ENCODE measurements at regions not wholly inside any gene's neighbourhood (a gene's known extent, or its start where the extent isn't known, plus 50 kb on each side); places are given as distances from the start of the nearest gene placed in this dataset.

DNA sequence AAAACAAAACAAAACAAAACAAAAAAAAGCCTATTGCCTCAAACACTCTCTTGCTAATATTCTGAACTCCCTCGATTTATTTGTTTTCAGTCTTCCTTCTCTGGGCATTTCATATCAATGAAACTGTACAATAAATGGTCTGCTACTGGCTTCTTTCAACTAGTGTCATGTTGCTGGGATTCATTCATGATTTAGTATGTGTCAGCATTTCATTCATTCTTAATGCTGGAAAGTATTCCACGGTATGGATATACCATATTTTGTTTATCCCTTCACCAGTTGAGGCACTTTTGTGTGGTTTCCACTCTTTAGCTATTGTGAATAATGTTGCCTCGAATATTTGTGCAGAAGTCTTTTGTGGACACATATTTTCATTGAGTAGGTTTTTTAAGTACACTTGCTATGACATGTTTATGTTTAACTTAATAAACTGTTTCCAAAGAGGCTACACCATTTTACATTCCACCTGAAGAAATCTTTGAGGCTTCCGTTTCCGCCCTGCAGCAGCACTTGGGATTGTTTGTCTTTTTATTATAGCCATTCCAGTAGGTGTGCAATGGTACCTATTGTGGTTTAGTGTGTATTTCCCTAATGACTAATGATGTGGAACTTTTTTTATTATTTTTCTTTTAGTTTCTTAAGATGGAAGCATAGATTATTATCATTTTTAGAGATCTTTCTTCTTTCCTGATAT lies 543.6 kb upstream of the SOX11 start:
- H3K9me3 ChIP-seq: no peaks in the 10 kb centered on the region
- intact Hi-C loops (cut with DNase I): no loop called here

DNA sequence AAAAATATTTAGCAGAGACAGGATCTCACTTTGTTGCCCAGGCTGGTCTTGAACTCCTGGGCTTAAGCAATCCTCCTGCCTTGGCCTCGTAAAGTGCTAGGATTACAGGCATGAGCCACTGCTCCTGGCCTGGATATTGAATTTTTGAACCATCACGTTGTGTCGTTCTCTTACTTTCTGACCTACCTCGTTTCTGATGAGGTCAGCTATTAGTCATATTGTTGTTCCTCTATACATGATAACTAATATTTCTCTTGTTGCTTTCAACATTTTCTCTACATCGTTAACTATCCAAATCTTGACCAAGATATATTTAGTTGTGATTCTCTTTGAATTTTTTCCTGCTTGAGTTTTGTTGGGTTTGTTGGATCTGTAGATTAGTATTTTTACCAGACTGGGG lies 541.3 kb upstream of the SOX11 start:
- no peak for DNase-seq

More for the DNA sequence above, 543.6 kb upstream of the SOX11 start:
- DNase-seq (no peak), ATAC-seq (no peak)
- Histone ChIP-seq H3K27me3 (no peaks in the 10 kb centered on the region), H3K4me3 (no peak overlapping the region), H3K27ac (no peak overlapping the region), H3K36me3 (no peaks in the 10 kb centered on the region), H3K4me1 (no peaks in the 10 kb centered on the region)
- TF ChIP-seq, protein P1, sequence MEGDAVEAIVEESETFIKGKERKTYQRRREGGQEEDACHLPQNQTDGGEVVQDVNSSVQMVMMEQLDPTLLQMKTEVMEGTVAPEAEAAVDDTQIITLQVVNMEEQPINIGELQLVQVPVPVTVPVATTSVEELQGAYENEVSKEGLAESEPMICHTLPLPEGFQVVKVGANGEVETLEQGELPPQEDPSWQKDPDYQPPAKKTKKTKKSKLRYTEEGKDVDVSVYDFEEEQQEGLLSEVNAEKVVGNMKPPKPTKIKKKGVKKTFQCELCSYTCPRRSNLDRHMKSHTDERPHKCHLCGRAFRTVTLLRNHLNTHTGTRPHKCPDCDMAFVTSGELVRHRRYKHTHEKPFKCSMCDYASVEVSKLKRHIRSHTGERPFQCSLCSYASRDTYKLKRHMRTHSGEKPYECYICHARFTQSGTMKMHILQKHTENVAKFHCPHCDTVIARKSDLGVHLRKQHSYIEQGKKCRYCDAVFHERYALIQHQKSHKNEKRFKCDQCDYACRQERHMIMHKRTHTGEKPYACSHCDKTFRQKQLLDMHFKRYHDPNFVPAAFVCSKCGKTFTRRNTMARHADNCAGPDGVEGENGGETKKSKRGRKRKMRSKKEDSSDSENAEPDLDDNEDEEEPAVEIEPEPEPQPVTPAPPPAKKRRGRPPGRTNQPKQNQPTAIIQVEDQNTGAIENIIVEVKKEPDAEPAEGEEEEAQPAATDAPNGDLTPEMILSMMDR (IDR thresholded peaks at IDR 0.05): no peak

DNA sequence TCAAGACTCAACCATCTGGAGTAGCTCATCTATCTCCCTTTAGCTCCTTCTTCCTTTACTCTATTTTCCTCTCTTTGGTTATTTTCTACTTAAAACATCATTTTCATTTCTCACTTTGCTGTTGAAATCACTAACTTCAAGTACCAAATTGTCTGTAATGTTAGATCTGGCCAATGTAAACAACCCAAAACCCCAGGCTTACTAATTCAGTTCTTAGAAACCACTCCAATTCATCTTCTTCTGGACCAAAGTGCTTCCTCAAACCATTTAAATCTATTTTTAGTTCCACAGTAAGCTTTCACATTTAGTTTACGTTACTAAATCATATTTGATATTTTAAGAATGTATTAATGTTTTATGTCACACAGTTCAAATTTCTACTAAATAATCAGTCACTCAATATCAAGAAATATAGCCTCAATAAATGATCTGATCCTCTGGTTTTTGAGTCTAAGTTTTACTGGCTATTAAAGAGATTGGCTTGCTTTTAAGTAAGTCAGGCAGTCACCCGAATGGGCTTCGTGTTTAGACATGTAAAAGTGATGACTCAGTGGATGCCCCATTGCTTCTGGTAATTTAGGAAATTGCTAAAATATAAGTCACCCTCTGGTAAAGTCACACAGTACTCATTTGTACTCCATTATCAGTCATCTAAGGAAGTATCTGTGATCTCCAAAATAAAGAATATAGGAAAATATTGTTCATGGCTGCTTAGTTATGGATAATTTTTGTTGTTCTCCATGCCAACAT lies 527.2 kb upstream of the SOX11 start:
- intact Hi-C loops (cut with DNase I): no loop called here
- H3K36me3 ChIP-seq: no peaks in the 10 kb centered on the region
- TF ChIP-seq, protein P1 (IDR thresholded peaks at IDR 0.05): no peak
- DNase-seq: no peak
- no peak overlapping the region for H3K4me3 ChIP-seq
- no peak overlapping the region for H3K27ac ChIP-seq
- H3K9me3 ChIP-seq: no peaks in the 10 kb centered on the region
- H3K27me3 ChIP-seq: no peaks in the 10 kb centered on the region
- H3K4me1 ChIP-seq: no peaks in the 10 kb centered on the region
- ATAC-seq: no peak

More for the DNA sequence above, 541.3 kb upstream of the SOX11 start:
- H3K36me3 ChIP-seq: no peaks in the 10 kb centered on the region
- H3K4me3 ChIP-seq: no peak overlapping the region
- TF ChIP-seq, protein P1 (IDR thresholded peaks at IDR 0.05): no peak
- no peak for ATAC-seq
- no peak overlapping the region for H3K27ac ChIP-seq
- H3K27me3 ChIP-seq: no peaks in the 10 kb centered on the region
- no peaks in the 10 kb centered on the region for H3K9me3 ChIP-seq
- intact Hi-C loops (cut with DNase I): no loop called here
- H3K4me1 ChIP-seq: no peaks in the 10 kb centered on the region

DNA sequence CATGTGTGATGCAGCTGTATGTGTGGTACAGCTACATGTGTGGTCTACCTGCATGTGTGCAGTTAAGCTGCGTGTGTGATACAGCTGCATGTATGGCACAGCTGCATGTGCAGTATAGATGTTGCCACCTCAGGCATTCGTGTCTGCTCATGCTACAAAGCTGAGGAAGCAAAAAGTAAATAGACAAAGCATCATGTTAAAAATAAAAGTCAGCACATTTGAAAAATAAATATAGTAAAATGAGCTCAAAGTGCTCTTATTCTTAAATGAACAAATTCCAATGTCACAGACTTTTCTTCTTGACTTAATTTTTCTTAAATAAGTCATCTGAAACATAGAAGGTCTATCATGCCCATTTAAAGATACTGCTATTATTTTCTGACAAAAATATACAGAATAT lies 519.3 kb upstream of the SOX11 start:
- ATAC-seq (no peak), DNase-seq (no peak)
- TF ChIP-seq, protein P1 (IDR thresholded peaks at IDR 0.05): no peak
- Histone ChIP-seq H3K27ac (no peak overlapping the region), H3K4me1 (no peaks in the 10 kb centered on the region), H3K9me3 (no peaks in the 10 kb centered on the region), H3K27me3 (no peaks in the 10 kb centered on the region), H3K36me3 (no peaks in the 10 kb centered on the region), H3K4me3 (no peak overlapping the region)
- intact Hi-C loops (cut with DNase I): no loop called here

DNA sequence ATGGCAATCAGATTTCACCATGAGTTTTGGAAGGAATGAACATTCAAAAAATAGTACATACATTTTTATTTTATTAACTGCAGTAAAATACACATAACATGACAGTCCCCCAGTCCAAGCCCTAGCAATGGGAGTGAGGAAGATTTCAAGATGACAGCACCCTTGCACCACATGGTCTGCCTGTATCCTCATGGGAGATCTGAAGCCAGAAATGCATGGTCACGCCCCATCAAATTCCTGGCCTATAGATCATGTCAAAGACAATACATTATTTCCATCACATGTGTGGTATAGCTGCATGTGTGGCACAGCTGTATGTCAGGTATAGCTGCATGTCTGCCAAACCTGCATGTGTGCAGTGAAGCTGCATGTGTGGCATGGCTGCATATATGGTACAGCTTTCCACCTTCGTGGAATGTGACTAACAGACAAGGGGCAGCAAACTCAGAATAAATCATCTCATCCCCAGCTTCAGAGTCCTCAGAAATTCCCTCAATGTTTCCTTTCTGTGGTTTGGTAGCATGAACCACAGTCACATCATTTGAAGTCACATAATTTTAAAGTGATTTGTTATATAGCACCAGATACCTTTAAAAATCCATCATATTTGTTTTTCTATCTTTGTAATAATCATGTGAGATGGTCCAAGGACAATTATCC lies 518.2 kb upstream of the SOX11 start:
- Histone ChIP-seq H3K4me1 (no peaks in the 10 kb centered on the region), H3K27me3 (no peaks in the 10 kb centered on the region), H3K27ac (no peak overlapping the region), H3K36me3 (no peaks in the 10 kb centered on the region), H3K4me3 (no peak overlapping the region), H3K9me3 (no peaks in the 10 kb centered on the region)
- TF ChIP-seq, protein P1 (IDR thresholded peaks at IDR 0.05): no peak
- DNase-seq (no peak), ATAC-seq (no peak)
- intact Hi-C loops (cut with DNase I): no loop called here

All from upper lobe of right lung (tissue), 1 donor.